Bronchial epithelial cell (primary cell): ENCODE measurements at regions not wholly inside any gene's neighbourhood (a gene's known extent, or its start where the extent isn't known, plus 50 kb on each side); places are given as distances from the start of the nearest gene placed in this dataset.
A peak's percentile ranks its signal among the peaks of the same experiment; 100 is the strongest.

Source experiments
- DNase-seq: peaks from one replicate; pipeline ENCODE4 v3.0.0-alpha.2; 2010; ENCODE audit warnings: low read depth
- FAIRE-seq: peaks from 2 replicates; lab custom pipeline; 2011; peaks lifted over from hg19 to GRCh38; lab: Jason Lieb, UNC
- H3K27me3 ChIP-seq: 2 replicates; pipeline ENCODE4 v1.5.1; 2011; ENCODE audit warnings: low read length; ENCODE audit not compliant: control insufficient read depth, insufficient read depth
- H3K36me3 ChIP-seq: 2 replicates; pipeline ENCODE4 v1.5.1; 2011; ENCODE audit warnings: low read length; ENCODE audit not compliant: control insufficient read depth, insufficient read depth
- H3K4me3 ChIP-seq: 2 replicates; pipeline ENCODE4 v1.5.1; 2011; ENCODE audit warnings: mild to moderate bottlenecking, low read depth, low read length, control low read depth
- CTCF ChIP-seq: IDR thresholded peaks from 2 replicates; pipeline ENCODE4 v1.5.1; 2011; ENCODE audit warnings: mild to moderate bottlenecking, moderate library complexity, low read length, control low read depth, inconsistent platforms; ENCODE audit not compliant: insufficient read depth, severe bottlenecking

DNA sequence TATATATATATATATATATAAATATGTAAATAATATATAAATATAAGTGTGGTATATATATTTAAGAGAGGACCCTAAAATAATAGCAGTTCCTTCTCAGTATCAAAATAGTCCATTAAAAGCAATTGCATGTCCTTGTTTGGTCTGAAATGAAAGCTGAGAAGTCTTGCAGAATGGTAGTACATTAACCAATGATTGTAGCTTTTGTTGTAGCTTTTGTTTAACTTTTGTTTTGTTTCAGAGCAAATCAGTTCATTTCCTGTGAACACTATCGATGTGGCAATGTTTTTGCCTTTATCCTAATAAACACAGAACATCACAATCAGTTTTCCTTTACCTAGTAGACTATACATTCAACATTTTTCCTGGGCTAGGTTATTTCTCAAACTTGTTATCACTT lies 1256.2 kb upstream of the SPRY2 start:
- no peak for FAIRE-seq
- DNase-seq = no peak
- TF ChIP-seq CTCF = no peak

DNA sequence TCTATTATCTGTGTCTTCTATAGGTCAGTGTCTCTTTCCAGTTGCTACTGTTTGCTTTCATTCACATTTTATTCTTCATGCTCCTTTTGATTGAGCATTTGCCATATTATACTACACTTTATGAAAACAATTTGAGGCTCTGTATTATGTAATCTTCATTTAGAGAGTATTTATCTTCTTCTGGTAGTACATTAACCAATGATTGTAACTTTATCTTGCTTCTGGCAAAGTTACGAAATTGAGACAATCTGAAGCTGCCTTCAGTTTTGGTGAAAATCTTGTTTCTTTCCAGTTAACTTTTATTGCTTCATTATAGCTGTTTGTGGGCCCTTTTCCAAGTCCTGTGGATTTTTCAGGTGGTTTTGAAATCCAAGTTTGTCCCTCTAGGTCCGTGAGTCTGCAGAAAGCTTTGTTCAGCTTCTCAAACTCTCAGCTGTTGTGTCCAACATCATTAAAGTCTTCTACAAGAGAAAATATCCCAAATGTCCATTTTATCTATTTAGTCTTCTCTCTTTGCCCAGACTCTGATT lies 1255.4 kb upstream of the SPRY2 start:
- no peaks in the 10 kb centered on the region for H3K27me3 ChIP-seq
- H3K36me3 ChIP-seq = no peaks in the 10 kb centered on the region
- FAIRE-seq = no peak
- no peak for DNase-seq
- TF ChIP-seq CTCF = no peak
- H3K4me3 ChIP-seq = no peak overlapping the region

More for the DNA sequence above, 1256.2 kb upstream of the SPRY2 start:
- no peak overlapping the region for H3K4me3 ChIP-seq
- H3K36me3 ChIP-seq = no peaks in the 10 kb centered on the region
- H3K27me3 ChIP-seq = no peaks in the 10 kb centered on the region

GRCh38 chr13:81591528-81592220 lies 1250.7 kb upstream of the SPRY2 start:
- no peaks in the 10 kb centered on the region for H3K27me3 ChIP-seq
- H3K4me3 ChIP-seq = no peak overlapping the region
- FAIRE-seq = no peak
- no peak for DNase-seq
- no peak for TF ChIP-seq CTCF
- no peaks in the 10 kb centered on the region for H3K36me3 ChIP-seq

DNA sequence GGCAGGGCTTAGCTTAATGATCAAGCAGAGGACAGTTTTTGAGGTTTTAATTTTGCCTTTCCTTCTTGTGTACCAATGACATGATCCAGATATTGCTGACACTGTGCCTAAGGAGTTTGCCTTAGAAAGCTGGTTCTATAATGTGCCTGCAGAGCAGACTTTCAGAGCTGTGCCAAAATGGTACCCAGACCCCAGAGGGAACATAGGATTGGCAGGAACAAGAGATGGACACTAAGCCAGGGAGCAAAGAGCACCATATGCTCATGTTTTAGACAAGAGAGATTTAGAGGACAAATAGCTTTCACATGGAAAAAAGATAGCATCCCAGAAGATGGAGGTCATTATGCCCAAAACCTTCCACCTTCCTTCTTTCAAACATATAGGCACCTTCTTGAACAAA lies 1241.5 kb upstream of the SPRY2 start:
- TF ChIP-seq CTCF = no peak
- DNase-seq (no peak), FAIRE-seq (no peak)
- H3K27me3 ChIP-seq = no peaks in the 10 kb centered on the region
- H3K36me3 ChIP-seq = no peaks in the 10 kb centered on the region
- no peak overlapping the region for H3K4me3 ChIP-seq

- H3K4me3 ChIP-seq = no peak overlapping the region
- DNase-seq (peak; percentile 3), FAIRE-seq (no peak)
- H3K36me3 ChIP-seq = no peaks in the 10 kb centered on the region
- no peaks in the 10 kb centered on the region for H3K27me3 ChIP-seq
- TF ChIP-seq CTCF = no peak
These were observed 1236.8 kb upstream of the SPRY2 start for GRCh38 chr13:81577601-81578195.
